Keratinocyte (primary cell): ENCODE measurements at regions not wholly inside any gene's neighbourhood (a gene's known extent, or its start where the extent isn't known, plus 50 kb on each side); places are given as distances from the start of the nearest gene placed in this dataset.

Experiments used
- DNase-seq: peaks from one replicate; pipeline ENCODE4 v3.0.0-alpha.2; 2011; ENCODE audit warnings: low read depth, missing footprints, low spot score
- FAIRE-seq: peaks from 2 replicates; lab custom pipeline; 2011; peaks lifted over from hg19 to GRCh38; lab: Jason Lieb, UNC
- H2AFZ ChIP-seq: 2 replicates; pipeline ENCODE4 v1.6.0; 2012; ENCODE audit warnings: low read length, control low read depth, inconsistent platforms; ENCODE audit not compliant: control insufficient read depth
- H3K27ac ChIP-seq: 2 replicates; pipeline ENCODE4 v1.5.1; 2011; ENCODE audit warnings: low read length; ENCODE audit not compliant: control insufficient read depth, insufficient read depth
- H3K27me3 ChIP-seq: 3 replicates; pipeline ENCODE4 v1.6.0; 2011; ENCODE audit warnings: low read length; ENCODE audit not compliant: control insufficient read depth, insufficient read depth; ENCODE audit errors: extremely low read depth
- H3K36me3 ChIP-seq, 2 experiments: 2 replicates in 1 of 2; 3 replicates in 1 of 2; pipeline ENCODE4 v1.5.1; 2011; ENCODE audit warnings: low read length in 2 of 2, mild to moderate bottlenecking in 1 of 2; ENCODE audit not compliant: control insufficient read depth in 2 of 2, insufficient read depth in 2 of 2; ENCODE audit errors: extremely low read depth in 1 of 2
- H3K4me1 ChIP-seq: 3 replicates; pipeline ENCODE4 v1.5.1; 2011; ENCODE audit warnings: low read length; ENCODE audit not compliant: control insufficient read depth, insufficient read depth; ENCODE audit errors: extremely low read depth
- H3K4me2 ChIP-seq: 3 replicates; pipeline ENCODE4 v1.6.0; 2011; ENCODE audit warnings: low read depth, low read length; ENCODE audit not compliant: control insufficient read depth, insufficient read depth; ENCODE audit errors: extremely low read depth
- H3K4me3 ChIP-seq, 3 experiments: fragments of 200-600 bp in 1 of 3; sonication (generic) in 1 of 3; 2 replicates in 2 of 3; 3 replicates in 1 of 3; pipeline ENCODE4 v1.5.1; 2011 to 2016; ENCODE audit warnings: low read length in 3 of 3, mild to moderate bottlenecking in 3 of 3, control low read depth in 2 of 3, inconsistent platforms in 1 of 3, low read depth in 1 of 3, mixed read lengths in 1 of 3, mixed run types in 1 of 3, moderate library complexity in 1 of 3; ENCODE audit not compliant: control insufficient read depth in 2 of 3, insufficient read depth in 2 of 3; ENCODE audit errors: extremely low read depth in 1 of 3
- H3K79me2 ChIP-seq: 2 replicates; pipeline ENCODE4 v1.6.0; 2012; ENCODE audit warnings: low read length; ENCODE audit not compliant: control insufficient read depth, insufficient read depth
- H3K9ac ChIP-seq: 3 replicates; pipeline ENCODE4 v1.6.0; 2011; ENCODE audit warnings: low read length; ENCODE audit not compliant: control insufficient read depth, insufficient read depth; ENCODE audit errors: extremely low read depth
- H3K9me1 ChIP-seq: 3 replicates; pipeline ENCODE4 v1.6.0; 2011; ENCODE audit warnings: low read length; ENCODE audit not compliant: control insufficient read depth, insufficient read depth; ENCODE audit errors: extremely low read depth
- H3K9me3 ChIP-seq: 2 replicates; pipeline ENCODE4 v1.5.1; 2012; ENCODE audit warnings: low read depth, low read length; ENCODE audit not compliant: control insufficient read depth
- H4K20me1 ChIP-seq: 3 replicates; pipeline ENCODE4 v1.6.0; 2011; ENCODE audit warnings: low read length; ENCODE audit not compliant: control insufficient read depth, insufficient read depth; ENCODE audit errors: extremely low read depth
- EZH2 ChIP-seq: IDR thresholded peaks from one replicate; pipeline ENCODE4 v1.6.1; 2012; ENCODE audit warnings: inconsistent platforms, mild to moderate bottlenecking, low read length, moderate library complexity
- dilution Hi-C: fragments of 300-500 bp; cut with MboI; formaldehyde crosslinking; loops from one replicate; pipeline ENCODE4 v1.7.0; 2020; ENCODE audit warnings: low sequenced_read_pairs; ENCODE audit not compliant: extremely low pct_ligation_motif_present
- TF ChIP-seq, protein P1 (sequence below), 3 experiments: IDR thresholded peaks in 1 of 3; conservative IDR thresholded peaks in 1 of 3; optimal IDR thresholded peaks in 1 of 3; 2 replicates in 2 of 3; 3 replicates in 1 of 3; pipeline versions ENCODE3 to v1.5.1; 2011; ENCODE audit warnings: low read length in 3 of 3, mild to moderate bottlenecking in 3 of 3, moderate library complexity in 2 of 3, control low read depth in 1 of 3, inconsistent platforms in 1 of 3; ENCODE audit not compliant: insufficient read depth in 2 of 3; ENCODE audit errors: extremely low read depth in 1 of 3

- dilution Hi-C loops = no loop called here
- TF ChIP-seq, protein P1, sequence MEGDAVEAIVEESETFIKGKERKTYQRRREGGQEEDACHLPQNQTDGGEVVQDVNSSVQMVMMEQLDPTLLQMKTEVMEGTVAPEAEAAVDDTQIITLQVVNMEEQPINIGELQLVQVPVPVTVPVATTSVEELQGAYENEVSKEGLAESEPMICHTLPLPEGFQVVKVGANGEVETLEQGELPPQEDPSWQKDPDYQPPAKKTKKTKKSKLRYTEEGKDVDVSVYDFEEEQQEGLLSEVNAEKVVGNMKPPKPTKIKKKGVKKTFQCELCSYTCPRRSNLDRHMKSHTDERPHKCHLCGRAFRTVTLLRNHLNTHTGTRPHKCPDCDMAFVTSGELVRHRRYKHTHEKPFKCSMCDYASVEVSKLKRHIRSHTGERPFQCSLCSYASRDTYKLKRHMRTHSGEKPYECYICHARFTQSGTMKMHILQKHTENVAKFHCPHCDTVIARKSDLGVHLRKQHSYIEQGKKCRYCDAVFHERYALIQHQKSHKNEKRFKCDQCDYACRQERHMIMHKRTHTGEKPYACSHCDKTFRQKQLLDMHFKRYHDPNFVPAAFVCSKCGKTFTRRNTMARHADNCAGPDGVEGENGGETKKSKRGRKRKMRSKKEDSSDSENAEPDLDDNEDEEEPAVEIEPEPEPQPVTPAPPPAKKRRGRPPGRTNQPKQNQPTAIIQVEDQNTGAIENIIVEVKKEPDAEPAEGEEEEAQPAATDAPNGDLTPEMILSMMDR (optimal IDR thresholded peaks at IDR 0.05 in 1 of 3, IDR thresholded peaks at IDR 0.05 in 1 of 3, conservative IDR thresholded peaks at IDR 0.05 in 1 of 3; ENCODE audit: extremely low read depth in 1 of 3, insufficient read depth in 2 of 3, low read length in 3 of 3) = no peak
- no peak for TF ChIP-seq EZH2
- H3K36me3 ChIP-seq = no peaks in the 10 kb centered on the region
- H3K4me3 ChIP-seq = no peak overlapping the region
- no peaks in the 10 kb centered on the region for H3K4me1 ChIP-seq
- no peaks in the 10 kb centered on the region for H3K27me3 ChIP-seq
- H3K4me2 ChIP-seq = no peak overlapping the region
- FAIRE-seq (no peak), DNase-seq (no peak)
- no peak overlapping the region for H2AFZ ChIP-seq
- no peaks in the 10 kb centered on the region for H3K9me1 ChIP-seq
- H4K20me1 ChIP-seq = no peaks in the 10 kb centered on the region
- H3K9me3 ChIP-seq = no peaks in the 10 kb centered on the region
- H3K9ac ChIP-seq = no peak overlapping the region
- H3K79me2 ChIP-seq = no peaks in the 10 kb centered on the region
- no peak overlapping the region for H3K27ac ChIP-seq
Observed at GRCh38 chr3:177899275-177900067, 636.8 kb upstream of the KCNMB2 start.

- no peak for FAIRE-seq
Observed at GRCh38 chr3:177902876-177903275, 633.4 kb upstream of the KCNMB2 start.

More at GRCh38 chr3:177902876-177903275, 633.4 kb upstream of the KCNMB2 start:
- Histone ChIP-seq H3K27me3 (no peaks in the 10 kb centered on the region), H3K4me1 (no peaks in the 10 kb centered on the region), H3K4me2 (no peak overlapping the region), H3K9me1 (no peaks in the 10 kb centered on the region), H2AFZ (no peak overlapping the region), H3K9me3 (no peaks in the 10 kb centered on the region), H3K79me2 (no peaks in the 10 kb centered on the region), H3K36me3 (no peaks in the 10 kb centered on the region), H4K20me1 (no peaks in the 10 kb centered on the region), H3K9ac (no peak overlapping the region), H3K4me3 (no peak overlapping the region), H3K27ac (no peak overlapping the region)
- dilution Hi-C loops = no loop called here
- TF ChIP-seq, protein P1 (optimal IDR thresholded peaks at IDR 0.05 in 1 of 3, IDR thresholded peaks at IDR 0.05 in 1 of 3, conservative IDR thresholded peaks at IDR 0.05 in 1 of 3; ENCODE audit: extremely low read depth in 1 of 3, insufficient read depth in 2 of 3, low read length in 3 of 3) = no peak
- TF ChIP-seq EZH2 = no peak
- no peak for DNase-seq
